ENCODE measurements at regions not wholly inside any gene's neighbourhood (a gene's known extent, or its start where the extent isn't known, plus 50 kb on each side); places are given as distances from the start of the nearest gene placed in this dataset.

DNA sequence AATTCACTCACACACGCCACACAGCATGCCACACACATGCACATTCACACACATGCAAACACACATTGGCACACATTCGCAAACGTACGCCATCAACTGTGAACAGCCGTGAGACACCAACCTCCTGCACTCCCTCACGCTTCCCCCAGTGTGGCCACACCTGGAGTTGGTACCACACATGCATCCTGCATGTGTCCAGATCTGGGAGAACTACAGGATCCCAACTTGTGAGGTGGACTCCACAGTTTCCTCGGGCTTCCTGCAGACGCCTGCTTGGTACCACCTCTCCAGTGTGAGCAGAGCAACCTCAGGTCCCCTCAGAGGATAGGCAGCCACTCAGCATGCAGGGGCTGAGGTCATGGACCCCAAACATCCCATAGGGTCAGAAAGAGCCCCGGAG is 239.0 kb downstream of the EIPR1 start:
- no peak for DNase-seq (ENCODE audit: low read depth, low spot score)

DNA sequence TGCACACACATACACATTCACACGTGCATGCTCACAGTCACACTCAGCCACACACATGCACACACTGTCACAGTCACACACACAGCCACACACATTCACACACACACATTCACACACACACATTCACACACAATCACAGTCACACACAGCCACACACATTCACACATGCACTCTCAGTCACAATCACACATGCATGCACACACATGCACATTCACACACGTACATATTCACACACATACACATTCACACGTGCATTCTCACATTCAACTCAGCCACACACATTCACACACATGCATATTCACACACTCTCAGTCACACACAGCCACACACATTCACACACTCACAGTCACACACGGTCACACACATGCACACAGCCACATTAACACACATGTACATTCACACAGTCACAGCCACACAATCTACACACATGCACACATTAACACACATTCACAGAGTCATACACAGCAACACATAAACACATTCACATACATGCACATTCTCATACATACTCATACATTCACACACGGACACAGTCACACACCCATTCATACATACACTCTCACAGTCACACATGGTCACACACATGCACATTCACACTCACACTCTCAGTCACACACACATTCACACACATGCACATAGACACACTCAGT is 239.8 kb downstream of the EIPR1 start:
- no peak for DNase-seq (ENCODE audit: low read depth, low spot score)

DNA sequence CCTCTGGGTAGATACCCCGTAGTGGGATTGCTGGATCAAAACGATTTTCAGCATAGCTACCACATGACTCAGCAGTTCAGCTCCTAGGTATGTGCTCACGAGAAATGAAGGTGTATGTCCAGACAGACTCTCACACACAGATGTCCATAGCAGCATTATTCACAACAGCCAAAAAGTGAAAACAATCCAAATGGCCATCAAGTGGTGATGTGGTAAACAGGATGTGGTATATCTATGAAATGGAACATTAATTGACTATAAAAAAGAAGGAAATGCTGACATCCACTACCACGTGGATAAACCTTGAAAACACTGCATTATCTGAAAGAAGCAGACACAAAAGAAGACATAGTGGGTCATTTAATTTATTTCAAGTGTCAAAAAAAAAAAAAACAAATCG is 241.9 kb downstream of the EIPR1 start:
- no peak for DNase-seq (ENCODE audit: low read depth, low spot score)

DNA sequence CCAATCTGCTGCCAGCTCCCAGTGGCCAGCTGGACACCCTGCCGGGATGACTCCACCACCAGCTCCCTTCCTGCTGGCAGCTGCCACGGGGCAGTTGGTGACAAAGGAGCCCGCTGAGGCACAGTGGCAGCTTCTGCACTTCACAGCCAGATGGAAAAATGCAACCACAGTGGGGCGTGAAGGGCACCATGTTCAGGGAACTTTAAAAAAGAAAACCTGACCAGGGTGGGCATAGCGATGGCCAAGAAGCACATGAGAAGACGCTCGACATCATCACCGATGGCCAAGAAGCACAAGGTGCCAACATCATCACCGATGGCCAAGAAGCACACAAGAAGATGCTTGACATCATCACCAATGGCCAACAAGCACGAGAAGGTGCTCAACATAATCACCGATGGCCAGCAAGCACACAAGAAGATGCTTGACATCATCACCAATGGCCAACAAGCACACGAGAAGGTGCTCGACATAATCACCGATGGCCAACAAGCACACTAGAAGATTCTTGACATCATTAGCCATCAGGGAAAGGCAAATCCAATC is 243.5 kb downstream of the EIPR1 start:
- no peak for DNase-seq (ENCODE audit: low read depth, low spot score)

DNA sequence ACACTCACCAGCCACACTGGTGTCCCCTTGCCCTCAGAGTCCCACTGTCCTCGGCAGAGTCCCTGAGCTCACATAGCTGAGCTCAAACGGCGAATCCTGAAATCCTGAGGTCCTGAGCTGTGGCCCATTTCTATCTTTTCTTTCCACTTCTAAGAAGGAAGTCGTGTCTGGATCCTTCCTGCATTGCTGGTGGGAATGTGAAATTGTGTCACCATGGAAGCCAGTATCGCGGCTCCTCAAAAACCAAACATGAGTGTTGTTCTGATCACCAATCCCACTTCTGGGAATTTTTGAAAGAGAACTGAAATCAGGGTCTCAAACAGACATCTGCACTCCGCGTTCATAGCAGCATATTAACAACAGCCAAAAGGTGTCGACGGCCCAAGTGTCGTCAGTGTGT is 244.7 kb downstream of the EIPR1 start:
- no peak for DNase-seq (ENCODE audit: low read depth, low spot score)

DNA sequence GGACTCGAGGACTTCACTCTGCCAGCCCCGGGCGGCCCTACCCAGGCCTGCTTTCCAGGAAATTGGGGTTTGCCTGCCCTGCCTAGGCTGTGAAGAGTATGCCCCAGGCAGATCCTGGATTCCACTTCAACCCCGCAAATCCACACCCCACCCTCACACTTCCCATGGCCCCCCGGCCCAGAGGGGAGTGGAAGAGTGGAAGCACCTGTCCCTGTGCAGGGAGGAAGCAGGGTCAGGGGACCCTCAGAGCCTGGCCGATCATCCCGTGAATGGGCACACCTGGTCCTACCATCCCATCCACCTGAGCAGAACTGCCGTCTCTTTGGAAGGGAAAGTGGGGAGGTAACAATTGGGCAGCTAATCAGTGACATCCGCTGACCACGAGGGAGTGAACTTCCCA is 245.2 kb downstream of the EIPR1 start:
- DNase-seq (ENCODE audit: low read depth, low spot score) = no peak

DNA sequence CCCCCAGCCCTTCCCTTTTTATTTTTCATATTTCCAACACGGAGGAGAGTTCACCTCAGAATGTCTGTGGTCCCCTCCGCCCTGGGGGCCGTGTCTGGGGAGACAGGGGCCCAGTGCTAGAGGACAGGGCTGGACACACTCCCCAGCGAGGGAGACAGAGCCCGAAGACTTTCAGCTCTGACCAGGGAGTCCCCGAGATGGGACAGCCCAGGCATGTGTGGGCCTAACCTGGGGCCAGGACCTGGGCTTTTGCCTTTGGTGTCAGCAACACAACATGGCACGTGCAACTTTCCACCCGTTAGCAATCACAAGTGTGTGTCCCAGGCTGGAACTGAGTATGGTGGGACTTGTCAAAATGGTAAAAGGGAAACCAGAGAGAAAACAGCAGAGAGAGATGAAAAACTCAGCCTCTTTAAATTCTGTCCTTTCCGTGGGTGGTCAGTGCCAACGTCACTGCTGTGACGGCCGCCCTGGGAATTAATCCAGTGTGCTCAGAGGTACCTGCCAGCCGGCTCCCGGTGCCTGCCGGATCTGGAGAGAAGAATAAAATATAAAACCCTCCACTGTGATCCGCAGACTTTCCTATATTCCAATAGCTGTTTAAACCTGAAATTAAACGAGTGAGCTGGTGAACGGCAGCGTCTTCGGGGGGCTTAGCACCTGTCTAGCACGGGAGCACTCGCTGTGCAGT is 245.8 kb downstream of the EIPR1 start:
- no peak for DNase-seq (ENCODE audit: low read depth, low spot score)

DNA sequence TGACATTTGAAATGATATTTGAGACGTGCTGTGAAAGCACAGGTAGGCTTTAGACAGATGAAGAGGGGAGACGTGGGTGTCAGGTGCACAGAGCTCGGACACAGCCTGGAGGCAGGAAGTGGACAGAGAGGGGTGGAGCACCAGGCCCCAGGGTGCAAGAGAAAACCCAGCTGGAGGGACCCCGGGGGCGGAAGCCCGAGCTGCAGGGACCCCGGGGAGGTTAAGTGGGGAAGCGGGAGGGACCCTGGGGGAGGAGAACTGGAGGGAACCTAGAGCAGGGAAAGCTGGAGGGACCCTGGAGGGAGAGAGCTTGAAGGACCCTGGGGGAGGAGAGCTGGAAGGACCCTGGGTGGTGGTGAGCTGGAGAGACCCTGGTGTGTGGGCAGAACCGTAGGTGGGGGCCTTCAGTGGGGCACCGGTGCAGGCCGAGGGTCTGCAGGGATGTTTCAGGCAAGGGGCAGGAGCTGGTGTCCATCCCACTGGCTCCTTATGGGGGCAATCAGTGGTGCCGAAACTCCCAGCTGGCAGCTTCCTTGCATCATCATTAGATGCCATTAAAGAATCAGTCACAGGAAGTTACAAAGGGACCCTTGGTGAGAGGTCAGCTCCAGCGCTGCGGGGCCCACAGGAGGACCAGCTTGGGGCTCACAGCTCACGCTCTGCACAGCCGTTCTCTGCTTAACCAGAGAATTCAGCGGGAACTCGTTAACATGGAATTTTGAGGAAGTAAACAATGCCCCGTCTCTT is 246.6 kb downstream of the EIPR1 start:
- no peak for DNase-seq (ENCODE audit: low read depth, low spot score)

DNA sequence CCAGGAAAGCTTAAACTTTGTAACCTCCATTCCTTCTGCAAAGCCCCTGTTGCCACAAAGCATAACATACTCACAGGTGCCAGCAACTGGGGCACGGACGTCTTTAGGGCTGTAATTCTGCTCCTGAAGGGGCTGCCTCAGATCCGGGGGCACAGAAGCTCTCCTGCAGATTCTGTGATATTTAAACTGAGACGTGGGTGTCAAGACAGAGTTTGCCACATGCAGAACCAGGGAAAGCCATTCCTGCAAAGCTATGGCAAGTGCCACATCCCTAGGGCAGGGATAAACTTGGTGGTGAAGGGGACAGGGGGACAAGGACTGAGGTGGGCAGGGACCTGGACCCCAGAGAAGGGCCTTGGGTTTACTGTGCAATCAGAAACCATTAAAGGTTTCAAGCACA is 247.2 kb downstream of the EIPR1 start:
- no peak for DNase-seq (ENCODE audit: low read depth, low spot score)

DNA sequence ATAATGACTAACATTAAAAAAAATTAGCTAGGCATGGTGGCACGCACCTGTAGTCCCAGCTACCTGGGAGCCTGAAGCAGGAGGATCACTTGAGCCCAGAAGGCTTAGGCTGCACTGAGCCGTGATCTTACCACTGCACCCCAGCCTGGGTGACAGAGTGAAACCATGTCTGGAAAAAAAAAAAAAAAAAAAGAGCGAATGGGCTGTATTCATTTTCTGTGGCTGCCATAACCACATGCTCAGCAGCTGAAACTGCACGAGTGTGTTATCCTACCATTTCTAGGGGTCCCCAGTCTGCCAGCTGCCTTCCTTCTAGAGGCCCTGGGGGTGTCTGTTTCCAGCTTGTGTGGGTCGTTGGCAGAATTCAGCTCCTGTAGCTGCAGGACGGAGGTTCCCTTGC is 247.8 kb downstream of the EIPR1 start:
- DNase-seq (ENCODE audit: low read depth, low spot score) = no peak

DNA sequence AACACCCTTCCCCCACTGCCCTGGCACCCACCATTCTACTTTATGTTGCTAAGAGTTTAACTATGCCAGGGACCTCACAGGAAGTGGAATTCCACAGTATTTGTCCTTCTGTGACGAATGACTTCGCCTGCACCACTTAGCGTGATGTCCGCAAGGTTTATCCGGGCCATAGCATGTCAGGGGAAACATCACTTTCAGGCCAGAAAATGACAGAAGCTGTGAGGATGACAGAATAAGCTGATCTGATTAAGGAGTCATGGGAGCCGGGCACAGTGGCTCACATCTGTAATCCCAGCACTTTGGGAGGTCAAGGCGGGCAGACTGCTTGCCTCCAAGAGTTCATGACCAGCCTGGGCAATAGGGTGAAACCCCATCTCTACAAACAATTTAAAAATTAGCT is 248.8 kb downstream of the EIPR1 start:
- DNase-seq (ENCODE audit: low read depth, low spot score) = no peak

DNA sequence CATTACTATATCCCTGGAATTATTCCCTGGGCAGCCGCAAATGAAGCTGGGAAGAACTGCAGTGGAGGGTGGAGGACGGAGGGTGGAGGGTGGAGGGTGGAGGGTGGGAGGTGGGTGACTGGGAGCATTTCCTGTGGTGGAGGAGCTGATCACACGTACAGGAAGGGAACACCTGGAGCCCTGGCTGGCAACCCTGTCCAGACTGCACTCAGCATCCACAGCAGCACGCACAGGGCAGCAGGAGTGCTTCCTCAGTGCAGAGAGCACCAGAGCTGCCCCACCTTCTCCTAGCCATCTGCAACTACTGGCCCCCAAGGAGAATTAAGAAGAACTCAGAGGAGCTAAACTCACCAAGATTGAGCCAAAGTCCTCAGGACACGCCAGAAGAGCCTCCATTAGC is 249.9 kb downstream of the EIPR1 start:
- DNase-seq (ENCODE audit: low read depth, low spot score) = no peak

DNA sequence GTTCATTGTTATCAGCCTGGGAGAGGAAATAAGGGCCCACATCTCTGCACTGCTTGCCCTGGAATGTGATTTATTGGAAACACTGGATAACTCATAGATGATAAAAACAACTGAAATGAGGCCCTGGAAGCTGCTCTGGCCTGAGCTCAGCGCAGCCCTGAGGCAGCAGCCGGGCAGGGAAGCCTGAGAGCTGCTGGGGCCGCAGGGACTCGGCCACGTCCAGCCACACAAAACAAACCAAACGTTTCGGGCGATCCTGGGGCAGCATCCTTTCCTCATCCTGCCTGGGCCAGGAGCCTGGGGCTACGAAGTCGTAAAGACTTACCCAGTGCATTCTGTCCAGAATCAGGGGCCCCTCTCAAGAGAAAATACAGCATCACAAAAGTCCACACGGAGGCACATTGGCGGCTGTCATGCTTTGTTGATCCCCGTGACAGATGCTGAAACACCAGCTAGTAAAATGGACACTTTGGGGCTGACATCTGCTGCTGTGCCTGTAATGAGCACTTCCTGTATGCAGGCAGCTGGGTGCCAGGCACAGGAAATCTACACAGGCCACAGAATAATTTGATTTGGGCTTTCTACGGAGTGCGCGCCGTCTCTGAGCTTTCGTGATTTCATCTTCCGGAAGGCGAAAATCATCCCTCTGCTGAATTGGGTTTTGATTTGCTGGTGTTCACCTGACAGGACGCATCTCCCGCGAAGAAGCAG is 250.6 kb downstream of the EIPR1 start:
- DNase-seq (ENCODE audit: low read depth, low spot score) = no peak

DNA sequence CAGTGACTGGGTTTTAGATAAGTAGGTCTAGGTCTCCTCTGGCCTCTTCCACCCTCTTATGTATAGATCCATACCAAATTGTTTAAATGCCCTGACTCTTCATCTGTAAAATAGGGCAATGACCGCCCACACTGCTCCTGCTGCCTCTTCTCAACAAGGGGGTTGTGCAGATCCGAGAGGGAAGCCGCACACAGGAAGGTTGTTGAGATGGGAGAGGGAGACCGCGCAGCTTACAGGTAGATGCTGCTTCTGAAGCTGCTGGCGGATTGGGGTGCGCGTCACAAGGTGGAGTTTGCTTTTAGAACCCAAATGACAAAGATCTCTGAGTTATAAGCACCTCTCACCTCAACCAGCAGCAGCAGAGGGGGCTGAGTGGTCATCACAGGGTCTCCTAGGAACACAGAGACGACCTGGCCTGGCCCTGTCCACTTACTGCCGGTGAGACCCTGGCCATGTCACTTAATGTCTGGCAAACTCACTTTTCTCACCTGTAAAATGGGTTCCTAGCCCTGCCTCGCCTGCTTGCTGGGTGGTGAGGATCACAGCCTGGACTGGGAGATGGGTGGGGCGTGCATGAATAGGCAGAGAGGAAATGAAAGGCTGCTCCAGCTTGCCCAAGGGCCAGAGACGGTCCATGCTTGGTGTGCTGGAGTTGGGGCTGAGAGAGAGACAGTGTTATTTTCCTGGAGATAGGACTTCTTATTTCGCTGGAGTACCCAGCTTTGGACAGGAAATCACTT is 251.3 kb downstream of the EIPR1 start:
- DNase-seq (ENCODE audit: low read depth, low spot score) = no peak

DNA sequence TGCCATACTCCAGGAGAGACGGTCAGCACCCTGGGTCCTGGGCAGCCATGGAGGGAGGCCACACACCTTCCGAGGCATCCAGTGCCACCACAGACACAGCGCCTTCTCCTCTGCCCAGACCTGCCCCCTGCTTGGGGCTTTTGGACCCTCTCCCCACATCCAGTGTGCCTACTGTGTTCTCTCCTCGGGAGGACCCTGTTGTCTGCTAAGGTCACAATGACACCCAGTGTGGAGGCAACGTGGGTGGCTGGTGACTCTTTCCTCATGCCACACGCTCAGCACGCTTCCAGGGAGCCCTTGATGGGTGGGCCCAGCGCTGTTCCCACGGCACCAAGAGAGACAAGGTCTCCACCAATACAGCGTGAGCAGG is 251.9 kb downstream of the EIPR1 start:
- DNase-seq (ENCODE audit: low read depth, low spot score) = no peak

DNA sequence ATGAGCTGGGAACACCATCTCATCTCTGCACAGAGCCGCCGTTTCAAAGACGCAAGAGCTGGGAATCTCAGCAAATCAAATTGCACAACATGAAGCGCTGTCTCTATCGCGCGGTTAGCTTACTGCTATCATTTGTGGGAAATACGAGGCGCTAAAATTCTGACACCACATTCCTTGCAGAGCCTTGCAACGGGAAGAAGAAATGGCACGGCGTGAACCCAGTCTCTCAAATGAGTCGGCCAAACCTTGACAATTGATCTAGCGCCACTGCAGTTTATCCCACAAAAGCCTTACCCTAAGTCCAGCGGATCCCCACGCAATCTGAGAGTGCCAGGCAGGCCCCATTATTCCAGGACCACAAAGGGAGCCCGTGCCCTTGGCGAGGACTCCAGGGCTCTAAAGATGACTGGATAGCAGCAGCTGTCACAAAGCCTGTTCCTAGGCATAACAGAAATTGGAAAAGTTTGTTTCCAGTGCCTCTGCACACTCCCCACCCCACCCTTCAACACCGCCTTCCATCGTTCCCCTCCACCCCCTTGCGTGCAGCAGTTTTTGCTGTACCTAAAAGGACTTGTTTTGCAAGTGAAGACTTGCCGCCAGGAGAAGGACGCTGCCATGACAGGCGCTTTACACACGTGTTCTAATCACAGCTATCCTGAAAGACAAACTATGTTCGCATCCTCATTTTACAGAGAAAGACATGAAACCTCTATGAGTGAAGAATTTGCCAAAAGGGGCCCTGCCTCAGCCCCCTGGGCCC is 252.4 kb downstream of the EIPR1 start:
- DNase-seq (ENCODE audit: low read depth, low spot score) = no peak

DNA sequence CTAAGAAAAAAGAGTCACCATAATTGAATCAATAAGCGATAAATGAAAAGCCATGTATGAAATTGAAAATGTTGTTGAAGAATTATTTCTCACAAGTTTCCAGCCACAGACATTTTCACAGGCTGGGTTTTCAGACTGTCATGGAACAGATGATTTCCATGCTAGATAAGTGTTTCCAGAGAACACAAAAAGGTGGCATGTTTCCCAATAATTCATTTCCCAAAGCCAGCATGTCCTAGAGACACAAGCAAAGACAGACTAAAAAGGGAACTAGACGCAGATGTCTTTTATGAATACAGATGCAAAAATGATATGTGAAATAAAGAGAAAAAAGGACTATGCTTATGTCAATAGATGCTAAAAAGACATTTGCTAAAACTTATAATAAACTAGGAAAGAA is 255.1 kb downstream of the EIPR1 start:
- DNase-seq (ENCODE audit: low read depth, low spot score) = no peak

DNA sequence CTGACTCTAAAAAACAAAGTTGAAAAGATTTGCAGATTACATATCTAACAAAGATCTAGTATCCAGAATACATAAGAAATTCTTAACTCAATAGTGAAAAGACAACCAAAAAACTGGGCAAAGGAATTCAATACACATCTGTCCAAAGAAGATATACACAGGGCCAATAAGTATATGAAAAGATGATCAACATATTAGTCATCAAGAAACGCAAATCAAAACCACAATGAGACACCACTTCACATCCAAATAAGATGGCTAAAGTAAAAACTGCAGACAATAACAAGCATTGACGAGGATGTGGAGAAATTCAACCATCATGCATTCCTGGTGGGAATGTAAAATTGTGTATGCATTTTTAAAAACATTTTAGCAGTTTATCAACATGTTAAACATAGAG is 256.0 kb downstream of the EIPR1 start:
- no peak for DNase-seq (ENCODE audit: low read depth, low spot score)

DNA sequence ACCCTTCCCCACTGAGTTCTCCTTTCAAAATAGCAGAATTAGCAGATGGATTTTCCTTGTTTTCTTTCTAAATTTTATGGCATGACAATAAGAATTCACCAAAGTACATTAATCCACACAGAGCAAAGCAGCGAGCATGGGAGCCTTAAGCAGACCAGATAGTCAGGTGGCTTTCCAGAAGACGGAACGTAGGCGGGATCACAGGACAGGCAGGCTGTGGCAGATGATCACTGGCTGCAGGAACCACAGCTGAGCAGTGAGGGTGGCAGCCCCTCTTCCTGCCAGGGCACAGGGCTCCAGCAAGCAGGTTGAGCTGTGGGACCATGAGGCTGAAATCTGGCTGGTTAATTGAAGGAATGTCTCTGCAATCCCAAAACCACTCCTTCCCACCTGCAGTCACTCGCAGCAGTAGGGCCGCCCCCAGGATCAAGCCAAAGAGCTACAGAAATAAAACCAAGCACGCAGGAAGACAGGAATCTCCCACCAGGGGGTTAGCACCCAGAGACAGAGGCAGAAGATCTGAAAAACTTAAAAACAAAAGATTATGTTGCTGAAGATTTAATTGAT is 259.9 kb downstream of the EIPR1 start:
- DNase-seq (ENCODE audit: low read depth, low spot score) = no peak

DNA sequence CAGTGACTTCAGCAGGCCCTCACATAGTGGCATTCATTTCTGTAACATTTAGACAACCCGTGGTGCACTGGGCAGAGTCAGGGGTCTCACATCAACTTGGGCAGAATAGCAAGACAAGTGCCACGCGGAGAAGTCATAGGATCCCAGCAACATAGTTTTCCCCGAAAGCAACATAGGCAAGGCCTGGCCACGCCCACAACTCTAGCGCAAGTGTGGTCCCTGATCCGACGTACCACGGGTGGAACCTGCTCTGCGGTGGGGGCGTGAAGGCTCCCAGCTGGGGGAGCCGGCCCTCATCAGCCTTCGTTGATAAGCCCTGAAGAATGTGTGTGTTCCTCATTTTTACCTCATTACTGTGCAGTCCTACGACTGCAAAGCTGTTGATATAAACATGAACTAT is 261.2 kb downstream of the EIPR1 start:
- no peak for DNase-seq (ENCODE audit: low read depth, low spot score)

Data from activated naive CD8-positive, alpha-beta T cell treated with anti-CD3 and anti-CD28 coated beads, Interleukin-2, amount 50 U/mL, for 16 hours (primary cell).